NCI-H526 treated with DMSO at 0.1 percent for 48 hours (cell line): ENCODE measurements at regions not wholly inside any gene's neighbourhood (a gene's known extent, or its start where the extent isn't known, plus 50 kb on each side); places are given as distances from the start of the nearest gene placed in this dataset.

Experiments
- DNase-seq: peaks from one replicate; lab custom pipeline; 2025; lab: John Stamatoyannopoulos, UW

DNA sequence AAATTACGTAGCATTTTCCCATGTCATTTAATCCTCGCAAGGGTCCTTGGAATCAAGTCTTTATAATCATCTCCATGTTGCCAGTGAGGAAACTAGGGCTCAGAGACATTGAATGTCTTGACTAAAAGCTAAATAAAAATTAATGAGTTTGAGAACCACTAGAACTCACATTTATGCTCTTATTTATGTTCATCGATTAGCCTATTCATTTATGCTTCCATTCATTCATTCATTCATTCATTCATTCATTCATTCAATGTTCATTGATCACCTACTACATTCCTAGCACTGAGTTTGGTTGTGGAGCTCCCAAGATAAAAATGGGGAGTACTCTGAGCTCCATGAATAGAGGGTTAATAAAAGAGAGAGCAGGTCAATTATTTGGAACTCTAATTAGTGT, 59.7 kb downstream of the KCNA1 start:
- DNase-seq, result no peak

- no peak for DNase-seq
These were observed 64.5 kb downstream of the KCNA1 start for GRCh38 chr12:4974217-4974616.

GRCh38 chr12:4975574-4975973, 65.9 kb downstream of the KCNA1 start:
- DNase-seq, result peak; percentile 3

DNA sequence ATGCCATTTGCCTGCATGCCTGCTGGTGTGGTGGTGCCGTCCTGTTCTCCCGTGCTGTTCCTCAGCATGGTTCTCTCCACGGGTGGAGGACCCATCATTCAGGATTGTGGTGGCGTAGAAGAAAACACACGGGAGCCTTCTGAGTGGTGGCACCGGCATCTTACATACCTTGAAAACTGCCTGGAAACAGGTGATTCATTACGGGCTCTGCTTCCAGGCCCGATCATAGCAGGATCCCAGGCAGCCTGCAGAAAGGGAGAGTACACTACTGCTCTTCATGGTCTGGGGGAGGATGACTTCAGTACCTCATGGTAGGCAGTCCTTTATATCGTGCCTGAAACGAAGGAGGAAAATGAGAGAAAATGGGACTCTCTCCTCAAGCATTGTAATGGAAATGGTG, 66.6 kb upstream of the KCNA5 start:
- no peak for DNase-seq

DNA sequence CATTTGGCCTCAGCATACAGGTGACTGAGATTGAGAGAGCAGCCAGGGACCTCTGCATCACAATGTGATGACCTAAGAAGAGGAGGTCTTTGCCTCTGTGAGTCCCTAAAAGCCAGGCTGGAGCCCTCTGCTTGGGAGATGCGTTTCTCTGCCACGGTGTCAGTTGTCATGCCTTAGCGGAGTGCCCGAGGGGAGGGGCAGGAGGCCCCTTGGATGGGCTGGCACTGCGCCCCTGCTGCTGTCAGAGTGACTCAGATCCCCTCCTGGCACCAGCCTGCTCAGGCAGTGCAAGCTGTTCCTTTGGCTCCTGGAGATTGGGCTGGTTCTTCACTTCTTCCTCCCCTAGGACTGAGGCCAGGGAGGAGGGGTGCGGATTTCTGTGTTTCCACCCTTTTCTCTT, 64.9 kb upstream of the KCNA5 start:
- DNase-seq, result no peak

GRCh38 chr12:4979737-4980136, 63.9 kb upstream of the KCNA5 start:
- no peak for DNase-seq

GRCh38 chr12:4984344-4984743, 59.3 kb upstream of the KCNA5 start:
- DNase-seq, result no peak

DNA sequence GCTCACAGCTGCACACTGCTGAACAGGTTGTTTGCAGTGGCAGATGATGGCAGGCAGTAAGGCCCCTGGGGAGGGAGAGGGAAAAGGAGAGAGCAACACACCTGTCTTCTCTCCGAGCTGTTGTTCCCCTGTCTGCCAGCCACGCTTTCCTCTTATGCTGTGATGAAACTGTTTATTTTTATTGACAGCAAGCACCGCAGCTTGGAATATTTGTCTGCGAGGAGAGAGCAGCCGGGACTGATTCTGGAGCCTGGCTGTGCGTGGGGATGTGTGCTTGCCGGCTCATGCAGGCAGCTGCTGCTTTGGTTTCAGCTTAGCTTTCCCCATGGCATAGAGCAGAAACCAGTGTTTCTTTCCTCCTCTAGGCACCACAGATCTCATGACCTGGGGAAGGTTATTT, 58.7 kb upstream of the KCNA5 start:
- DNase-seq, result no peak

GRCh38 chr12:4985820-4986219, 57.9 kb upstream of the KCNA5 start:
- DNase-seq, result no peak

DNA sequence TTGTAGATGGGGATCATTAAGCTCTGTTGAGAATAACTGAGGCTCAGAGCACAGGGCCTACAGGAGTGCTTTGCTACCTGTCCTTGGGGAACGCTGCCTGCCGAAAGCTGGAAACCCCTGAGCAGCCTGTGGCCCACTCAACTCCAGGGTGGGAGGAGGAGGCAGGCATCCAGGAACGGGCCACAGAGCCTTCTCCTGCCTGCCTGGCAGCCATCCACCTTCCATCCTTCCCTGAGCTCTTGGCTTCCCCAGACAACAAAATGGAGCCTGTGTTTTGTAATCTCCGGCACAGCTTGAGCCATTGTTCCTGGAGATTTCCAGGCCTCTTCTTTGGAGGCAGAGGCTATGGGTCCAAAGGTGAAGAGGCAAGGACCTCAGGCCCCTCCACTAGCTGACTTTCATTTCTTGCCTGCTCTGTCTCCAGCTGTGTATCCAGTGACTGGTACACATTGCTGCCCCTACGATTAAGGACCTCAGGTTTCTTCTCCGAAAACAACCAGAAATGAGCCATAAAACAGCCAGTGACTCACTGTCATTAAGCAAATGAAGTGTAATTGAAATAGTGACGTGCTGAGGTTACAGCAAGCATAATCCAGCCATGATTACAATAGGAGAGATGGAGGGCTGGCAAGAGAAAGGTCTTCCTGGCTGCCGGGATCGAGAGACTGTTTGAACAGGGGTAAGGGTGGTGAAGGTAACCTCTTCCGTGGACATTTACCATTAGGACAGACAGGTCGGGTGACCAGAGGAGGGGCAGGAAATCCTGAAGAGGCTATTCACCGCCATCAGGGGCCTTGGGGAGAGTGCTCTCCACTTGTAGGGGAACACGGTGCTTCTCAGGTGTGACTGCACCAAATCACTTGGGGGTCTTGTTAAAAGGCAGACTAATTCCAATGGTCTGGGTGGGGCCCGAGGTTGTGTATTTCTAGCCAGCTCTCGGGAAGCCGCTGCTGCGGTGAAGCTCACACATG, 56.3 kb upstream of the KCNA5 start:
- no peak for DNase-seq

- no peak for DNase-seq
These were observed 52.3 kb upstream of the KCNA5 start for GRCh38 chr12:4991373-4991772.

DNA sequence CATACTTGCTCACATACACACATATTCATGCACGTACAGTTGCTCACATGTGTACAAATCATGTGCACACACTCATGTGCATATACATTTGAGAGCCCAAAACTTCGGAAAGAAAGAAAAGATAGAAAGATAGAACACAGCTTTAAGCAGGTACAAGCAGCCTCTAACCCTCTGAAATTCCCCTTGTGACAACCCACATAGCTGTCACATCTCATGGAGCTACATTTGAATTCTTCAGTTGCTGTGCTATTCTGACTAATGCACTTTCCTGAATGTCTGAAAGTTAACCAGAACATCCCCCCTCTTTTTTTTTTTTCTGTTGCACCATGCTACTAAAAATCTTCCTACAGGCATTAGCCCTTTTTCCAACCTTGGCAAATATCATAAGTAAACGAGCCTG, 51.9 kb upstream of the KCNA5 start:
- no peak for DNase-seq

GRCh38 chr12:4992871-4993270, 50.8 kb upstream of the KCNA5 start:
- no peak for DNase-seq
